ENCODE measurements at regions not wholly inside any gene's neighbourhood (a gene's known extent, or its start where the extent isn't known, plus 50 kb on each side); places are given as distances from the start of the nearest gene placed in this dataset.

- no peak for TF ChIP-seq BCL11B (tag by site-specific recombination; IDR thresholded peaks at IDR 0.05; ENCODE audit: low read depth)
- no peak for TF ChIP-seq REST (tag by site-specific recombination; IDR thresholded peaks at IDR 0.05)
- TF ChIP-seq YY1 (tag by site-specific recombination; IDR thresholded peaks at IDR 0.05): no peak
- no peak for TF ChIP-seq CTCF (tag by site-specific recombination; IDR thresholded peaks at IDR 0.05)
- no peak for TF ChIP-seq RBAK (tag by site-specific recombination; IDR thresholded peaks at IDR 0.05)
Measured at GRCh38 chr12:34205401-34205800, 183.1 kb downstream of the ALG10 start.
